Panc1 (cell line): ENCODE measurements at regions not wholly inside any gene's neighbourhood (a gene's known extent, or its start where the extent isn't known, plus 50 kb on each side); places are given as distances from the start of the nearest gene placed in this dataset.

ENCODE experiments used
- ATAC-seq: fragments of 200-7000 bp; cut with Tn5 transposase; 2 replicates; pipeline ENCODE4 v1.9.1; 2020; ENCODE audit warnings: mild to moderate bottlenecking, moderate library complexity
- BruUV-seq: library from RNA; stranded (reverse); fragments of 400-500 nt; replicated peaks from 2 replicates; lab custom pipeline; 2021; lab: Mats Ljungman, UMichigan
- CTCF ChIA-PET: fragments of 300-600 bp; sonication (Branson Sonifier 250); formaldehyde crosslinking; loops from one replicate; lab custom pipeline; 2022; ENCODE audit warnings: antibody characterized with exemption; lab: Charles Lee
- POLR2A ChIA-PET: fragments of 300-600 bp; sonication (Branson Sonifier 250); formaldehyde crosslinking; loops from one replicate; lab custom pipeline; 2022; ENCODE audit warnings: antibody characterized with exemption; lab: Charles Lee
- DNase-seq: peaks from one replicate; pipeline ENCODE4 v3.0.0-alpha.2; 2010; ENCODE audit warnings: low read depth, low spot score
- H3K27ac ChIP-seq: 2 replicates; pipeline ENCODE4 v1.5.1; 2011; ENCODE audit warnings: mild to moderate bottlenecking, low read length, inconsistent platforms
- H3K27me3 ChIP-seq: fragments of 200-500 bp; sonication (Bioruptor generic); 2 replicates; pipeline ENCODE4 v1.6.0; 2014; ENCODE audit warnings: low read length, inconsistent platforms; ENCODE audit not compliant: control insufficient read depth, insufficient read depth
- H3K36me3 ChIP-seq: fragments of 200-500 bp; sonication (Bioruptor generic); 2 replicates; pipeline ENCODE4 v1.5.1; 2014; ENCODE audit warnings: inconsistent platforms, mild to moderate bottlenecking, low read length, moderate library complexity; ENCODE audit not compliant: control insufficient read depth, insufficient read depth
- H3K4me1 ChIP-seq: 2 replicates; pipeline ENCODE4 v1.5.1; 2011; ENCODE audit warnings: inconsistent platforms, mild to moderate bottlenecking, low read length, moderate library complexity; ENCODE audit not compliant: control insufficient read depth, insufficient read depth
- H3K4me3 ChIP-seq, 2 experiments: 2 replicates each; pipeline ENCODE4 v1.5.1; 2011 to 2012; ENCODE audit warnings: low read depth in 2 of 2, low read length in 2 of 2, mild to moderate bottlenecking in 2 of 2, inconsistent platforms in 1 of 2, moderate library complexity in 1 of 2
- H3K9me3 ChIP-seq: fragments of 200-500 bp; sonication (Bioruptor generic); 2 replicates; pipeline ENCODE4 v1.5.1; 2014; ENCODE audit warnings: low read depth, mild to moderate bottlenecking, inconsistent platforms, low read length, moderate library complexity; ENCODE audit not compliant: control insufficient read depth, insufficient read depth
- CTCF ChIP-seq: fragments of 450-650 bp; IDR thresholded peaks from 2 replicates; pipeline ENCODE4 v1.5.1; 2017; ENCODE audit warnings: mild to moderate bottlenecking
- POLR2AphosphoS5 ChIP-seq: IDR thresholded peaks from 2 replicates; pipeline ENCODE4 v1.6.1; 2012; ENCODE audit warnings: mild to moderate bottlenecking, low read depth, low read length, moderate library complexity
- REST ChIP-seq, 2 experiments: IDR thresholded peaks; 2 replicates each; pipeline ENCODE4 v1.6.1; 2011 to 2012; ENCODE audit warnings: low read depth in 2 of 2, control low read depth in 1 of 2, low read length in 1 of 2, mild to moderate bottlenecking in 1 of 2, moderate library complexity in 1 of 2; ENCODE audit not compliant: insufficient read depth in 1 of 2
- SIN3A ChIP-seq: IDR thresholded peaks from 2 replicates; pipeline ENCODE4 v1.6.1; 2012; ENCODE audit warnings: low read depth, mild to moderate bottlenecking, low read length, moderate library complexity, borderline replicate concordance; ENCODE audit not compliant: insufficient read depth
- TCF7L2 ChIP-seq: IDR thresholded peaks from 2 replicates; pipeline ENCODE4 v1.6.1; 2011; ENCODE audit warnings: mild to moderate bottlenecking, low read depth, low read length, inconsistent platforms
- in situ Hi-C: cut with HindIII; loops from 2 replicates; pipeline ENCODE4 v1.10.0; 2016; ENCODE audit warnings: low sequenced_read_pairs, low pct_unique_long_range_greater_than_20kb
- intact Hi-C: fragments of 100-400 bp; cut with micrococcal nuclease; formaldehyde crosslinking; loops from one replicate; pipeline ENCODE4 v1.10.0; 2022; ENCODE audit not compliant: unreplicated experiment

GRCh38 chr1:114289824-114290223 lies 136.2 kb upstream of the SYT6 start:
- TF ChIP-seq CTCF (no peak), SIN3A (no peak), REST (IDR thresholded peaks at IDR 0.05; ENCODE audit: insufficient read depth in 1 of 2, low read depth in 2 of 2, low read length in 1 of 2) (no peak), POLR2AphosphoS5 (no peak), TCF7L2 (no peak)
- in situ Hi-C loops, result no loop called here
- intact Hi-C loops, result no loop called here
- H3K4me1 ChIP-seq, result no peaks in the 10 kb centered on the region
- H3K36me3 ChIP-seq, result no peaks in the 10 kb centered on the region
- DNase-seq (no peak), ATAC-seq (no peak)
- ChIA-PET CTCF (no interaction called here), POLR2A (no interaction called here)
- H3K27ac ChIP-seq, result no peak overlapping the region
- H3K4me3 ChIP-seq, result no peak overlapping the region
- no peaks in the 10 kb centered on the region for H3K9me3 ChIP-seq
- no peaks in the 10 kb centered on the region; the same call in 1 of the 2 replicates for H3K27me3 ChIP-seq
- BruUV-seq, result no TSS peak

GRCh38 chr1:114289306-114289705 lies 135.6 kb upstream of the SYT6 start:
- H3K36me3 ChIP-seq, result no peaks in the 10 kb centered on the region
- H3K4me3 ChIP-seq, result no peak overlapping the region
- TF ChIP-seq SIN3A, result no peak
- TF ChIP-seq POLR2AphosphoS5, result no peak
- BruUV-seq, result no TSS peak
- no peaks in the 10 kb centered on the region for H3K4me1 ChIP-seq
- ATAC-seq, result no peak
- H3K27ac ChIP-seq, result no peak overlapping the region
- CTCF ChIA-PET, result no interaction called here
- H3K9me3 ChIP-seq, result no peaks in the 10 kb centered on the region
- in situ Hi-C loops (no loop called here), intact Hi-C loops (no loop called here)
- no peak for DNase-seq
- H3K27me3 ChIP-seq, result no peaks in the 10 kb centered on the region; the same call in 1 of the 2 replicates
- POLR2A ChIA-PET, result no interaction called here

- H3K4me1 ChIP-seq, result no peaks in the 10 kb centered on the region
- CTCF ChIA-PET, result no interaction called here
- BruUV-seq, result no TSS peak
- POLR2A ChIA-PET, result no interaction called here
- no peaks in the 10 kb centered on the region for H3K36me3 ChIP-seq
- no peak overlapping the region for H3K4me3 ChIP-seq
- no peak for TF ChIP-seq TCF7L2
- TF ChIP-seq REST (IDR thresholded peaks at IDR 0.05; ENCODE audit: insufficient read depth in 1 of 2, low read depth in 2 of 2, low read length in 1 of 2), result no peak
- no peak for TF ChIP-seq POLR2AphosphoS5
- in situ Hi-C loops, result no loop called here
- no peak for ATAC-seq
- no peak overlapping the region for H3K27ac ChIP-seq
- H3K27me3 ChIP-seq, result no peaks in the 10 kb centered on the region; the same call in 1 of the 2 replicates
- no peak for DNase-seq
- H3K9me3 ChIP-seq, result no peaks in the 10 kb centered on the region
- intact Hi-C loops, result no loop called here
These were observed 133.3 kb upstream of the SYT6 start for GRCh38 chr1:114286960-114287359.
